ENCODE measurements at regions not wholly inside any gene's neighbourhood (a gene's known extent, or its start where the extent isn't known, plus 50 kb on each side); places are given as distances from the start of the nearest gene placed in this dataset.
A peak's percentile ranks its signal among the peaks of the same experiment; 100 is the strongest.

DNA sequence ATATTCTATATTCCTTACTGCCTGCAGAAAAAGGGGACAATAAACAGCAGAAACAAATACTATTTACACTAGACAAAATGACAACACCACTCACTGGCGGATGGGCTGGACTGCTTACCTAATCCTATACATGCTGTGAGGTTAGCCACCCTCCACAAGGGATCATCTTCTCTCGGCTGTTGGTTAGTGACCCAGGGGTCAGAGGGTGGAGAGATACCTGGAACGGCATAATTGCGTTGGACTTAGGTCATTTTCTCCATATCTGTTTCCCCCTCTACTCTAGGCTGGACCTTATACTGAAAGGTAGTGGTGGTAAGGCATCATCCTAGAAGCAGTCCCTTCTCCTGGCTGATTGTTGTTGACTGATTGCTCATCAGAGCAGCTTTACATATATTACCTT lies 286.8 kb upstream of the UGT8 start:
- Histone ChIP-seq H3K36me3 (ENCODE audit: control insufficient read depth in 2 of 3, insufficient read depth in 3 of 3, low read length in 3 of 3) (no peaks in the 10 kb centered on the region), H3K9me3 (ENCODE audit: control insufficient read depth in 2 of 3, insufficient read depth in 1 of 3, low read length in 3 of 3) (no peaks in the 10 kb centered on the region), H3K27me3 (ENCODE audit: control insufficient read depth, insufficient read depth, low read length) (no peaks in the 10 kb centered on the region), H3K9ac (ENCODE audit: low read length in 3 of 3) (no peak overlapping the region), H3K4me3 (ENCODE audit: low read length in 3 of 3) (no peak overlapping the region), H3K27ac (ENCODE audit: low read depth in 2 of 2, low read length in 2 of 2) (no peak overlapping the region), H3K4me1 (ENCODE audit: control insufficient read depth in 2 of 3, insufficient read depth in 2 of 3, low read depth in 1 of 3, low read length in 3 of 3) (no peaks in the 10 kb centered on the region)
- DNase-seq (no peak), FAIRE-seq (no peak)
- TF ChIP-seq CTCF (IDR thresholded peaks at IDR 0.05; ENCODE audit: borderline replicate concordance, extremely low read depth, insufficient read depth), result no peak
- intact Hi-C loops (cut with DNase I), result no loop called here

GRCh38 chr4:114312338-114312737 lies 286.3 kb upstream of the UGT8 start:
- intact Hi-C loops (cut with DNase I), result no loop called here
- H3K27me3 ChIP-seq (ENCODE audit: control insufficient read depth, insufficient read depth, low read length), result no peaks in the 10 kb centered on the region
- no peaks in the 10 kb centered on the region for H3K9me3 ChIP-seq (ENCODE audit: control insufficient read depth in 2 of 3, insufficient read depth in 1 of 3, low read length in 3 of 3)
- no peak overlapping the region for H3K27ac ChIP-seq (ENCODE audit: low read depth in 2 of 2, low read length in 2 of 2)
- no peak for TF ChIP-seq CTCF (IDR thresholded peaks at IDR 0.05; ENCODE audit: borderline replicate concordance, extremely low read depth, insufficient read depth)
- no peak overlapping the region for H3K9ac ChIP-seq (ENCODE audit: low read length in 3 of 3)
- no peaks in the 10 kb centered on the region for H3K4me1 ChIP-seq (ENCODE audit: control insufficient read depth in 2 of 3, insufficient read depth in 2 of 3, low read depth in 1 of 3, low read length in 3 of 3)
- no peak for FAIRE-seq
- no peaks in the 10 kb centered on the region for H3K36me3 ChIP-seq (ENCODE audit: control insufficient read depth in 2 of 3, insufficient read depth in 3 of 3, low read length in 3 of 3)
- peak overlapping the region in 1 of 3 donors; percentile 12 for H3K4me3 ChIP-seq (ENCODE audit: low read length in 3 of 3)
- DNase-seq, result peak in 2 of 5 donors; percentile 15 to 29

GRCh38 chr4:114316789-114317188 lies 281.8 kb upstream of the UGT8 start:
- intact Hi-C loops (cut with DNase I), result no loop called here
- no peak for FAIRE-seq
- no peak for TF ChIP-seq CTCF (IDR thresholded peaks at IDR 0.05; ENCODE audit: borderline replicate concordance, extremely low read depth, insufficient read depth)
- Histone ChIP-seq H3K36me3 (ENCODE audit: control insufficient read depth in 2 of 3, insufficient read depth in 3 of 3, low read length in 3 of 3) (no peaks in the 10 kb centered on the region), H3K27me3 (ENCODE audit: control insufficient read depth, insufficient read depth, low read length) (no peaks in the 10 kb centered on the region), H3K9ac (ENCODE audit: low read length in 3 of 3) (no peak overlapping the region), H3K27ac (ENCODE audit: low read depth in 2 of 2, low read length in 2 of 2) (no peak overlapping the region), H3K9me3 (ENCODE audit: control insufficient read depth in 2 of 3, insufficient read depth in 1 of 3, low read length in 3 of 3) (no peaks in the 10 kb centered on the region), H3K4me3 (ENCODE audit: low read length in 3 of 3) (no peak overlapping the region), H3K4me1 (ENCODE audit: control insufficient read depth in 2 of 3, insufficient read depth in 2 of 3, low read depth in 1 of 3, low read length in 3 of 3) (no peaks in the 10 kb centered on the region)
- no peak for DNase-seq

DNA sequence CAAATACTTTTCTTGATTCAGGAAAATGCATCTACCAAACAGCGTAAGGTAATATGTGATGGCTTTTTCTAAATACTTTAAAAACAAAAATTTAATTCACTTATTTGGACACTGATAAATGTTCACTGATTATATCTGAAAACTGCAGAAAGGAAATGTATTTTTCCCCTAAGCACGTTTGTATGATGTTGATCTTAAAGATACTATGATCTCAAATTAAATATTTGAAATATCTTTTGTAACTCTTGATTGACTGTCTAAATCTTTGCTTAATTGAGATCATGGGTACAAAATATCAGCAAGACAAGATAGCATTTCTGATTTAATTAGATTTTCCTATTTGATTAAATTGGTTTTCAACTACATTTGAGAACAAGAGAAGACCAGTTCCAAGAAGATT lies 281.0 kb upstream of the UGT8 start:
- DNase-seq (no peak), FAIRE-seq (no peak)
- Histone ChIP-seq H3K4me1 (ENCODE audit: control insufficient read depth in 2 of 3, insufficient read depth in 2 of 3, low read depth in 1 of 3, low read length in 3 of 3) (no peaks in the 10 kb centered on the region), H3K4me3 (ENCODE audit: low read length in 3 of 3) (no peak overlapping the region), H3K9me3 (ENCODE audit: control insufficient read depth in 2 of 3, insufficient read depth in 1 of 3, low read length in 3 of 3) (no peaks in the 10 kb centered on the region), H3K27me3 (ENCODE audit: control insufficient read depth, insufficient read depth, low read length) (no peaks in the 10 kb centered on the region), H3K36me3 (ENCODE audit: control insufficient read depth in 2 of 3, insufficient read depth in 3 of 3, low read length in 3 of 3) (no peaks in the 10 kb centered on the region), H3K9ac (ENCODE audit: low read length in 3 of 3) (no peak overlapping the region), H3K27ac (ENCODE audit: low read depth in 2 of 2, low read length in 2 of 2) (no peak overlapping the region)
- no peak for TF ChIP-seq CTCF (IDR thresholded peaks at IDR 0.05; ENCODE audit: borderline replicate concordance, extremely low read depth, insufficient read depth)
- intact Hi-C loops (cut with DNase I), result no loop called here
